ENCODE measurements at regions not wholly inside any gene's neighbourhood (a gene's known extent, or its start where the extent isn't known, plus 50 kb on each side); places are given as distances from the start of the nearest gene placed in this dataset.

- no peak for DNase-seq
- Histone ChIP-seq H3K9me3 (ENCODE audit: control insufficient read depth in 1 of 2, low read length in 2 of 2) (no peaks in the 10 kb centered on the region), H3K4me1 (ENCODE audit: insufficient read depth, low read length) (no peaks in the 10 kb centered on the region), H3K4me3 (ENCODE audit: low read length in 2 of 2) (no peak overlapping the region), H3K27me3 (ENCODE audit: insufficient read depth, low read length) (no peaks in the 10 kb centered on the region), H3K36me3 (ENCODE audit: insufficient read depth, low read length) (no peaks in the 10 kb centered on the region), H3K27ac (ENCODE audit: low read depth, low read length) (no peak overlapping the region)
- Mint-ChIP-seq H3K36me3 (no peaks in the 10 kb centered on the region), H3K27ac (no peak overlapping the region), H3K9me3 (peaks cover 0 to 4% (median 0%) of the 10 kb centered on the region in 8 donors), H3K4me3 (no peak overlapping the region), H3K27me3 (peaks cover 0 to 2% of the 10 kb centered on the region in 2 donors), H3K4me1 (no peaks in the 10 kb centered on the region)
- POLR2A ChIA-PET (ENCODE audit: partially characterized antibody), result no interaction called here
- intact Hi-C loops (cut with micrococcal nuclease), result no loop called here
- CTCF ChIA-PET (ENCODE audit: partially characterized antibody), result interaction anchor here (0.9 to 1.4 kb wide), 5 partner anchors 9 to 145 kb away, joined by 3 to 4 read pairs (median 3); no protein-coding TSS in a partner anchor
Observed at GRCh38 chr6:42512579-42512978, 51.2 kb upstream of the UBR2 start.

DNA sequence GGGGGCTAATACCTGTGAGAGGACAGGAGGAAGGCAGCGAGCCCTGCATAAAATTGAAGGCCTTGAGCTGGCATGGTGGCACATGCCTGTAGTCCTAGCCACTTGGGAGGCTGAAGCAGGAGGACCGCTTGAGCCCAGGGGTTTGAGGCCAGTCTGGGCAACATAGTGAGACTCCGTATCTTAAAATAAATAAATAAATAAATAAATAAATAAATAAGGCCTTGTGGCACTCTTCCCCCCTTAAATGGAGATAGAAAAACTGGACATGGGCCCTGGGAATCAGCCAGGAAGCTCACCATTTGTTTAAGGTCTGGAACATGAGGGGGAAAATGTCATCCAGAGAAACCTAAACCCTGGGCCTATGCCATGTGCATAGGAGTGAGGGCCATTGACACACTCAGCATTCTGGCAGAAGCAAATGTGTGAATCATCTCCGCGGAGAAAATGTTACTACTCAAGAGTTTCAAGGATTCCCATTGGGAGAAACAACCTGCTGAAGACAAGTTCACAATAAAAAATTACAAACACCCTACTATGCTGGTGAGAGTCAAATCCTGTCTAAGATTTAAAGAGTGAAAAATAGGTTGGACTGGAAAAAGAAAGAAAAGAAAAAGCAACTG, 51.9 kb upstream of the UBR2 start:
- intact Hi-C loops (cut with micrococcal nuclease), result no loop called here
- Histone ChIP-seq H3K36me3 (ENCODE audit: insufficient read depth, low read length) (no peaks in the 10 kb centered on the region), H3K27ac (ENCODE audit: low read depth, low read length) (no peak overlapping the region), H3K27me3 (ENCODE audit: insufficient read depth, low read length) (no peaks in the 10 kb centered on the region), H3K4me1 (ENCODE audit: insufficient read depth, low read length) (no peaks in the 10 kb centered on the region), H3K4me3 (ENCODE audit: low read length in 2 of 2) (no peak overlapping the region), H3K9me3 (ENCODE audit: control insufficient read depth in 1 of 2, low read length in 2 of 2) (no peaks in the 10 kb centered on the region)
- POLR2A ChIA-PET (ENCODE audit: partially characterized antibody), result no interaction called here
- Mint-ChIP-seq H3K27ac (no peak overlapping the region), H3K4me3 (no peak overlapping the region), H3K27me3 (peaks cover 0 to 2% of the 10 kb centered on the region in 2 donors), H3K4me1 (no peaks in the 10 kb centered on the region), H3K36me3 (no peaks in the 10 kb centered on the region), H3K9me3 (peaks cover 0 to 3% (median 0%) of the 10 kb centered on the region in 8 donors)
- CTCF ChIA-PET (ENCODE audit: partially characterized antibody), result interaction anchor here (0.9 to 1.4 kb wide), 5 partner anchors 10 to 145 kb away, joined by 3 to 4 read pairs (median 3); no protein-coding TSS in a partner anchor
- DNase-seq, result no peak

- DNase-seq, result no peak
- Mint-ChIP-seq H3K9me3 (no peaks in the 10 kb centered on the region), H3K4me1 (no peaks in the 10 kb centered on the region), H3K4me3 (no peak overlapping the region), H3K27me3 (peaks cover 0 to 2% of the 10 kb centered on the region in 2 donors), H3K27ac (no peak overlapping the region), H3K36me3 (no peaks in the 10 kb centered on the region)
- Histone ChIP-seq H3K4me3 (ENCODE audit: low read length in 2 of 2) (no peak overlapping the region), H3K27me3 (ENCODE audit: insufficient read depth, low read length) (no peaks in the 10 kb centered on the region), H3K4me1 (ENCODE audit: insufficient read depth, low read length) (no peaks in the 10 kb centered on the region), H3K9me3 (ENCODE audit: control insufficient read depth in 1 of 2, low read length in 2 of 2) (no peaks in the 10 kb centered on the region), H3K27ac (ENCODE audit: low read depth, low read length) (no peak overlapping the region), H3K36me3 (ENCODE audit: insufficient read depth, low read length) (no peaks in the 10 kb centered on the region)
- ChIA-PET POLR2A (ENCODE audit: partially characterized antibody) (no interaction called here), CTCF (ENCODE audit: partially characterized antibody) (interaction anchor here (2.5 kb wide), 1 partner anchor 36 kb away, joined by 14 read pairs; no protein-coding TSS in a partner anchor)
- intact Hi-C loops (cut with micrococcal nuclease), result no loop called here
Observed at GRCh38 chr6:42510795-42511194, 53.0 kb upstream of the UBR2 start.

- Mint-ChIP-seq H3K9me3 (no peaks in the 10 kb centered on the region), H3K4me1 (no peaks in the 10 kb centered on the region)
- POLR2A ChIA-PET (ENCODE audit: partially characterized antibody), result no interaction called here
Observed at GRCh38 chr6:42509765-42510164, 54.1 kb upstream of the UBR2 start.

GRCh38 chr6:42509256-42509655, 54.6 kb upstream of the UBR2 start:
- Histone ChIP-seq H3K4me3 (ENCODE audit: low read length in 2 of 2) (no peak overlapping the region), H3K27ac (ENCODE audit: low read depth, low read length) (no peak overlapping the region), H3K4me1 (ENCODE audit: insufficient read depth, low read length) (no peaks in the 10 kb centered on the region), H3K9me3 (ENCODE audit: control insufficient read depth in 1 of 2, low read length in 2 of 2) (no peaks in the 10 kb centered on the region), H3K27me3 (ENCODE audit: insufficient read depth, low read length) (no peaks in the 10 kb centered on the region), H3K36me3 (ENCODE audit: insufficient read depth, low read length) (no peaks in the 10 kb centered on the region)
- no peak overlapping the region for H3K27ac Mint-ChIP-seq
- no peaks in the 10 kb centered on the region for H3K4me1 Mint-ChIP-seq
- H3K36me3 Mint-ChIP-seq, result no peaks in the 10 kb centered on the region
- CTCF ChIA-PET (ENCODE audit: partially characterized antibody), result interaction anchor here (0.9 to 2.5 kb wide), 3 partner anchors 21 to 292 kb away, joined by 3 to 14 read pairs (median 6); partner anchors contain the start of gene MRPS10
- intact Hi-C loops (cut with micrococcal nuclease), result no loop called here
- POLR2A ChIA-PET (ENCODE audit: partially characterized antibody), result interaction anchor here (0.7 kb wide), 1 partner anchor 56 kb away, joined by 3 read pairs; no protein-coding TSS in a partner anchor
- H3K9me3 Mint-ChIP-seq, result no peaks in the 10 kb centered on the region
- peaks cover 0 to 2% of the 10 kb centered on the region in 2 donors for H3K27me3 Mint-ChIP-seq
- DNase-seq, result no peak
- H3K4me3 Mint-ChIP-seq, result no peak overlapping the region

More at GRCh38 chr6:42509765-42510164, 54.1 kb upstream of the UBR2 start:
- DNase-seq, result no peak
- Mint-ChIP-seq H3K4me3 (no peak overlapping the region), H3K27me3 (peaks cover 0 to 2% of the 10 kb centered on the region in 2 donors), H3K36me3 (no peaks in the 10 kb centered on the region), H3K27ac (no peak overlapping the region)
- Histone ChIP-seq H3K27ac (ENCODE audit: low read depth, low read length) (no peak overlapping the region), H3K9me3 (ENCODE audit: control insufficient read depth in 1 of 2, low read length in 2 of 2) (no peaks in the 10 kb centered on the region), H3K36me3 (ENCODE audit: insufficient read depth, low read length) (no peaks in the 10 kb centered on the region), H3K4me1 (ENCODE audit: insufficient read depth, low read length) (no peaks in the 10 kb centered on the region), H3K4me3 (ENCODE audit: low read length in 2 of 2) (no peak overlapping the region), H3K27me3 (ENCODE audit: insufficient read depth, low read length) (no peaks in the 10 kb centered on the region)
- intact Hi-C loops (cut with micrococcal nuclease), result no loop called here
- CTCF ChIA-PET (ENCODE audit: partially characterized antibody), result interaction anchor here (0.8 to 2.5 kb wide), 4 partner anchors 20 to 293 kb away, joined by 3 to 14 read pairs (median 4); partner anchors contain the start of gene MRPS10

DNA sequence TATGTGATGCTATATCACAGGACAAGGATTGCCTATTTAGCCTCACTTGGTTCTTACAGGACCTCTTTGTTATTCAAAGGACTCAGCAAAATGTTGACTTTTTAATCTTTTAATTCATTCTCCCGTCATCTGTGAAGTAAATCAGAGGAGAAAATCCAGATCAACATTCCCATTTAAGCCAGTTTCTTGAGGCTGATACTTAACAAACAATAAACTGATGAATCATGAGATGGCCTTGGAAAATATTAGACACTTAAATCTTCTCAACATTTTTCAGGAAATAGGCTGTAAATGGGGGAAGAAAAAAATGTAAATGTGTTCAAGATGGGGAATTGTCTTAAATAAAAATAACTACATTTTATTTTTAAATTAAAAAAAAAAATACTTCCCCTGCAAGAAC, 55.9 kb upstream of the UBR2 start:
- Histone ChIP-seq H3K4me1 (ENCODE audit: insufficient read depth, low read length) (no peaks in the 10 kb centered on the region), H3K4me3 (ENCODE audit: low read length in 2 of 2) (no peak overlapping the region), H3K36me3 (ENCODE audit: insufficient read depth, low read length) (no peaks in the 10 kb centered on the region), H3K27me3 (ENCODE audit: insufficient read depth, low read length) (no peaks in the 10 kb centered on the region), H3K9me3 (ENCODE audit: control insufficient read depth in 1 of 2, low read length in 2 of 2) (no peaks in the 10 kb centered on the region), H3K27ac (ENCODE audit: low read depth, low read length) (no peak overlapping the region)
- Mint-ChIP-seq H3K27ac (no peak overlapping the region), H3K27me3 (peaks cover 0 to 2% of the 10 kb centered on the region in 2 donors), H3K9me3 (no peaks in the 10 kb centered on the region), H3K36me3 (no peaks in the 10 kb centered on the region), H3K4me3 (no peak overlapping the region), H3K4me1 (no peaks in the 10 kb centered on the region)
- intact Hi-C loops (cut with micrococcal nuclease), result no loop called here
- no peak for DNase-seq
- CTCF ChIA-PET (ENCODE audit: partially characterized antibody), result no interaction called here
- POLR2A ChIA-PET (ENCODE audit: partially characterized antibody), result no interaction called here

- no peaks in the 10 kb centered on the region for H3K4me1 ChIP-seq (ENCODE audit: insufficient read depth, low read length)
- Mint-ChIP-seq H3K36me3 (no peaks in the 10 kb centered on the region), H3K27me3 (peaks cover 0 to 2% of the 10 kb centered on the region in 2 donors), H3K9me3 (no peaks in the 10 kb centered on the region), H3K27ac (no peak overlapping the region), H3K4me3 (no peak overlapping the region), H3K4me1 (no peaks in the 10 kb centered on the region)
- no peak for DNase-seq
- ChIA-PET CTCF (ENCODE audit: partially characterized antibody) (interaction anchor here (2.3 kb wide), 1 partner anchor 40 kb away, joined by 7 read pairs; no protein-coding TSS in a partner anchor), POLR2A (ENCODE audit: partially characterized antibody) (interaction anchor here (0.7 kb wide), 1 partner anchor 36 kb away, joined by 3 read pairs; no protein-coding TSS in a partner anchor)
- no peaks in the 10 kb centered on the region for H3K9me3 ChIP-seq (ENCODE audit: control insufficient read depth in 1 of 2, low read length in 2 of 2)
- no peaks in the 10 kb centered on the region for H3K36me3 ChIP-seq (ENCODE audit: insufficient read depth, low read length)
- no peaks in the 10 kb centered on the region for H3K27me3 ChIP-seq (ENCODE audit: insufficient read depth, low read length)
- intact Hi-C loops (cut with micrococcal nuclease), result no loop called here
- no peak overlapping the region for H3K27ac ChIP-seq (ENCODE audit: low read depth, low read length)
- H3K4me3 ChIP-seq (ENCODE audit: low read length in 2 of 2), result no peak overlapping the region
Observed at GRCh38 chr6:42507195-42507594, 55.5 kb upstream of the TRERF1 start.

All from CD4-positive, alpha-beta memory T cell (primary cell).